ENCODE measurements at regions not wholly inside any gene's neighbourhood (a gene's known extent, or its start where the extent isn't known, plus 50 kb on each side); places are given as distances from the start of the nearest gene placed in this dataset.

DNA sequence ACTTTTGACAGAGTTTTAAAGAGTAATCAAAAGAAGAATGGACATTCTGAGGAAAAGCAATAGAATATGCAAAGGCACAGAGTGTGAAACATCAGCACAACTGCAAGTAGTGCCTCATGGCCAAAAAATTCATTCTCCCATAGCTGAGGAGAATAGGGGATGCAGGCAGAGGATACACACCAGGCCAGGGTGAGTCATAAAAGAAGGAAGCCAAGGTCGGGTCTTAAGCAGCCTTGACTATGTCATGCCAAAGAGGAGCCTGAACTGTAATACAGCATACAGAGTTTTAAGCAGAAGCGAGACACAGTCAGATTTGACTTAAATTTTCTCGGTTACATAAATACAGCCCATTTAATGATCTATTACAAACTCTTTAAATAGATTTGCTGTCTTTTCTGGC, 165.0 kb downstream of the LNPK start:
- Histone ChIP-seq H3K4me1 (ENCODE audit: control insufficient read depth in 4 of 4, insufficient read depth in 4 of 4, low read length in 3 of 4) (no peaks in the 10 kb centered on the region), H3K9me3 (ENCODE audit: control insufficient read depth in 4 of 4, low read length in 3 of 4) (no peaks in the 10 kb centered on the region), H3K36me3 (ENCODE audit: control insufficient read depth in 4 of 4, insufficient read depth in 3 of 4, low read depth in 1 of 4, low read length in 3 of 4) (no peaks in the 10 kb centered on the region), H3K27me3 (ENCODE audit: control insufficient read depth in 4 of 4, insufficient read depth in 4 of 4, low read length in 3 of 4) (peaks cover 0 to 3% (median 0%) of the 10 kb centered on the region in 4 donors), H3K27ac (ENCODE audit: low read depth in 1 of 2, low read length in 2 of 2) (no peak overlapping the region), H3K9ac (ENCODE audit: low read depth in 1 of 2, low read length in 2 of 2) (no peak overlapping the region), H3K4me3 (ENCODE audit: low read depth in 1 of 3, low read length in 3 of 3) (no peak overlapping the region)
- 63% methylated on average over 3 of the region's 3 CpGs for WGBS
- TF ChIP-seq, protein P1, sequence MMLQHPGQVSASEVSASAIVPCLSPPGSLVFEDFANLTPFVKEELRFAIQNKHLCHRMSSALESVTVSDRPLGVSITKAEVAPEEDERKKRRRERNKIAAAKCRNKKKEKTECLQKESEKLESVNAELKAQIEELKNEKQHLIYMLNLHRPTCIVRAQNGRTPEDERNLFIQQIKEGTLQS (IDR thresholded peaks at IDR 0.05): no peak
- TF ChIP-seq YY1 (IDR thresholded peaks at IDR 0.05): no peak
- no peak for TF ChIP-seq NR2F2 (IDR thresholded peaks at IDR 0.05)
- no peak for TF ChIP-seq JUND (IDR thresholded peaks at IDR 0.05)
- no peak for TF ChIP-seq FOXA1 (IDR thresholded peaks at IDR 0.05)
- TF ChIP-seq RAD21 (IDR thresholded peaks at IDR 0.05): no peak
- TF ChIP-seq, protein P2, sequence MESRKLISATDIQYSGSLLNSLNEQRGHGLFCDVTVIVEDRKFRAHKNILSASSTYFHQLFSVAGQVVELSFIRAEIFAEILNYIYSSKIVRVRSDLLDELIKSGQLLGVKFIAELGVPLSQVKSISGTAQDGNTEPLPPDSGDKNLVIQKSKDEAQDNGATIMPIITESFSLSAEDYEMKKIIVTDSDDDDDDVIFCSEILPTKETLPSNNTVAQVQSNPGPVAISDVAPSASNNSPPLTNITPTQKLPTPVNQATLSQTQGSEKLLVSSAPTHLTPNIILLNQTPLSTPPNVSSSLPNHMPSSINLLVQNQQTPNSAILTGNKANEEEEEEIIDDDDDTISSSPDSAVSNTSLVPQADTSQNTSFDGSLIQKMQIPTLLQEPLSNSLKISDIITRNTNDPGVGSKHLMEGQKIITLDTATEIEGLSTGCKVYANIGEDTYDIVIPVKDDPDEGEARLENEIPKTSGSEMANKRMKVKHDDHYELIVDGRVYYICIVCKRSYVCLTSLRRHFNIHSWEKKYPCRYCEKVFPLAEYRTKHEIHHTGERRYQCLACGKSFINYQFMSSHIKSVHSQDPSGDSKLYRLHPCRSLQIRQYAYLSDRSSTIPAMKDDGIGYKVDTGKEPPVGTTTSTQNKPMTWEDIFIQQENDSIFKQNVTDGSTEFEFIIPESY (IDR thresholded peaks at IDR 0.05): no peak
- TF ChIP-seq SP1 (IDR thresholded peaks at IDR 0.05): no peak
- TF ChIP-seq HNF4A (conservative IDR thresholded peaks at IDR 0.05): no peak
- TF ChIP-seq TAF1 (conservative IDR thresholded peaks at IDR 0.05): no peak
- TF ChIP-seq, protein P3, sequence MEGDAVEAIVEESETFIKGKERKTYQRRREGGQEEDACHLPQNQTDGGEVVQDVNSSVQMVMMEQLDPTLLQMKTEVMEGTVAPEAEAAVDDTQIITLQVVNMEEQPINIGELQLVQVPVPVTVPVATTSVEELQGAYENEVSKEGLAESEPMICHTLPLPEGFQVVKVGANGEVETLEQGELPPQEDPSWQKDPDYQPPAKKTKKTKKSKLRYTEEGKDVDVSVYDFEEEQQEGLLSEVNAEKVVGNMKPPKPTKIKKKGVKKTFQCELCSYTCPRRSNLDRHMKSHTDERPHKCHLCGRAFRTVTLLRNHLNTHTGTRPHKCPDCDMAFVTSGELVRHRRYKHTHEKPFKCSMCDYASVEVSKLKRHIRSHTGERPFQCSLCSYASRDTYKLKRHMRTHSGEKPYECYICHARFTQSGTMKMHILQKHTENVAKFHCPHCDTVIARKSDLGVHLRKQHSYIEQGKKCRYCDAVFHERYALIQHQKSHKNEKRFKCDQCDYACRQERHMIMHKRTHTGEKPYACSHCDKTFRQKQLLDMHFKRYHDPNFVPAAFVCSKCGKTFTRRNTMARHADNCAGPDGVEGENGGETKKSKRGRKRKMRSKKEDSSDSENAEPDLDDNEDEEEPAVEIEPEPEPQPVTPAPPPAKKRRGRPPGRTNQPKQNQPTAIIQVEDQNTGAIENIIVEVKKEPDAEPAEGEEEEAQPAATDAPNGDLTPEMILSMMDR (IDR thresholded peaks at IDR 0.05; ENCODE audit: low read depth, low read length, missing input control): no peak
- DNase-seq (ENCODE audit: low spot score): no peak

DNA sequence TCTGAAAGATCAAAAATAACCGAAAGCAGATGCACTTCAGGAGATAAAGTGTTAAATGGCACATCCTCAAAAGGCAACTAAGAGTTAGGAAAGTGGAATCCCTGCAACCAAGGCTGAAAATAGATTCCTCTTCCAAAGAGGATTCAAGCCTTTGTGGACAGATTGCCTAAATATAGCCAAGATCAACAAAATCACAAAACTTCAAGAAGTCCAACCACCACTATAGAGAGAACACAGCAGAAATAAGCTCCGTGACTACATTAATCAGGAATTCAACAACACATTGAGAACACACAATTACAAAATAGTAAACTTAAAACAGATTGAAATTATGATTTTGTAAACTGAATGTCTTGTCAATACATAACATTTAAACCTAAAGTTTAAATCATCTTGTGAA, 165.7 kb downstream of the LNPK start:
- Histone ChIP-seq H3K9me3 (ENCODE audit: control insufficient read depth in 4 of 4, low read length in 3 of 4) (no peaks in the 10 kb centered on the region), H3K27ac (ENCODE audit: low read depth in 1 of 2, low read length in 2 of 2) (no peak overlapping the region), H3K9ac (ENCODE audit: low read depth in 1 of 2, low read length in 2 of 2) (no peak overlapping the region), H3K36me3 (ENCODE audit: control insufficient read depth in 4 of 4, insufficient read depth in 3 of 4, low read depth in 1 of 4, low read length in 3 of 4) (no peaks in the 10 kb centered on the region), H3K27me3 (ENCODE audit: control insufficient read depth in 4 of 4, insufficient read depth in 4 of 4, low read length in 3 of 4) (peaks cover 0 to 3% (median 0%) of the 10 kb centered on the region in 4 donors), H3K4me1 (ENCODE audit: control insufficient read depth in 4 of 4, insufficient read depth in 4 of 4, low read length in 3 of 4) (no peaks in the 10 kb centered on the region), H3K4me3 (ENCODE audit: low read depth in 1 of 3, low read length in 3 of 3) (no peak overlapping the region)
- WGBS: 78% methylated on average over 2 of the region's 2 CpGs
- no peak for DNase-seq (ENCODE audit: low spot score)
- no peak for TF ChIP-seq TAF1 (conservative IDR thresholded peaks at IDR 0.05)
- TF ChIP-seq, protein P4, sequence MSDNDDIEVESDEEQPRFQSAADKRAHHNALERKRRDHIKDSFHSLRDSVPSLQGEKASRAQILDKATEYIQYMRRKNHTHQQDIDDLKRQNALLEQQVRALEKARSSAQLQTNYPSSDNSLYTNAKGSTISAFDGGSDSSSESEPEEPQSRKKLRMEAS (IDR thresholded peaks at IDR 0.05): no peak
- TF ChIP-seq, protein P1 (IDR thresholded peaks at IDR 0.05): no peak
- TF ChIP-seq JUND (IDR thresholded peaks at IDR 0.05): no peak
- TF ChIP-seq, protein P3 (IDR thresholded peaks at IDR 0.05; ENCODE audit: low read depth, low read length, missing input control): no peak
- TF ChIP-seq RAD21 (IDR thresholded peaks at IDR 0.05): no peak
- TF ChIP-seq, protein P2 (IDR thresholded peaks at IDR 0.05): no peak
- no peak for TF ChIP-seq YY1 (IDR thresholded peaks at IDR 0.05)
- TF ChIP-seq HNF4A (conservative IDR thresholded peaks at IDR 0.05): no peak
- no peak for TF ChIP-seq FOXA2 (IDR thresholded peaks at IDR 0.05)
- TF ChIP-seq, protein P5, sequence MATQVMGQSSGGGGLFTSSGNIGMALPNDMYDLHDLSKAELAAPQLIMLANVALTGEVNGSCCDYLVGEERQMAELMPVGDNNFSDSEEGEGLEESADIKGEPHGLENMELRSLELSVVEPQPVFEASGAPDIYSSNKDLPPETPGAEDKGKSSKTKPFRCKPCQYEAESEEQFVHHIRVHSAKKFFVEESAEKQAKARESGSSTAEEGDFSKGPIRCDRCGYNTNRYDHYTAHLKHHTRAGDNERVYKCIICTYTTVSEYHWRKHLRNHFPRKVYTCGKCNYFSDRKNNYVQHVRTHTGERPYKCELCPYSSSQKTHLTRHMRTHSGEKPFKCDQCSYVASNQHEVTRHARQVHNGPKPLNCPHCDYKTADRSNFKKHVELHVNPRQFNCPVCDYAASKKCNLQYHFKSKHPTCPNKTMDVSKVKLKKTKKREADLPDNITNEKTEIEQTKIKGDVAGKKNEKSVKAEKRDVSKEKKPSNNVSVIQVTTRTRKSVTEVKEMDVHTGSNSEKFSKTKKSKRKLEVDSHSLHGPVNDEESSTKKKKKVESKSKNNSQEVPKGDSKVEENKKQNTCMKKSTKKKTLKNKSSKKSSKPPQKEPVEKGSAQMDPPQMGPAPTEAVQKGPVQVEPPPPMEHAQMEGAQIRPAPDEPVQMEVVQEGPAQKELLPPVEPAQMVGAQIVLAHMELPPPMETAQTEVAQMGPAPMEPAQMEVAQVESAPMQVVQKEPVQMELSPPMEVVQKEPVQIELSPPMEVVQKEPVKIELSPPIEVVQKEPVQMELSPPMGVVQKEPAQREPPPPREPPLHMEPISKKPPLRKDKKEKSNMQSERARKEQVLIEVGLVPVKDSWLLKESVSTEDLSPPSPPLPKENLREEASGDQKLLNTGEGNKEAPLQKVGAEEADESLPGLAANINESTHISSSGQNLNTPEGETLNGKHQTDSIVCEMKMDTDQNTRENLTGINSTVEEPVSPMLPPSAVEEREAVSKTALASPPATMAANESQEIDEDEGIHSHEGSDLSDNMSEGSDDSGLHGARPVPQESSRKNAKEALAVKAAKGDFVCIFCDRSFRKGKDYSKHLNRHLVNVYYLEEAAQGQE (IDR thresholded peaks at IDR 0.05): no peak
